GM18870 (cell line): ENCODE measurements at regions not wholly inside any gene's neighbourhood (a gene's known extent, or its start where the extent isn't known, plus 50 kb on each side); places are given as distances from the start of the nearest gene placed in this dataset.
A peak's percentile ranks its signal among the peaks of the same experiment; 100 is the strongest.

Experiments
- ATAC-seq: cut with Tn5 transposase; IDR thresholded peaks from one replicate; pipeline ENCODE4 v1.9.1; 2021; ENCODE audit warnings: moderate library complexity; ENCODE audit not compliant: unreplicated experiment

GRCh38 chr3:43892526-43892925 is 201.8 kb downstream of the ABHD5 start:
- ATAC-seq: peak; percentile 72

GRCh38 chr3:43893727-43894126 is 203.0 kb downstream of the ABHD5 start:
- no peak for ATAC-seq

DNA sequence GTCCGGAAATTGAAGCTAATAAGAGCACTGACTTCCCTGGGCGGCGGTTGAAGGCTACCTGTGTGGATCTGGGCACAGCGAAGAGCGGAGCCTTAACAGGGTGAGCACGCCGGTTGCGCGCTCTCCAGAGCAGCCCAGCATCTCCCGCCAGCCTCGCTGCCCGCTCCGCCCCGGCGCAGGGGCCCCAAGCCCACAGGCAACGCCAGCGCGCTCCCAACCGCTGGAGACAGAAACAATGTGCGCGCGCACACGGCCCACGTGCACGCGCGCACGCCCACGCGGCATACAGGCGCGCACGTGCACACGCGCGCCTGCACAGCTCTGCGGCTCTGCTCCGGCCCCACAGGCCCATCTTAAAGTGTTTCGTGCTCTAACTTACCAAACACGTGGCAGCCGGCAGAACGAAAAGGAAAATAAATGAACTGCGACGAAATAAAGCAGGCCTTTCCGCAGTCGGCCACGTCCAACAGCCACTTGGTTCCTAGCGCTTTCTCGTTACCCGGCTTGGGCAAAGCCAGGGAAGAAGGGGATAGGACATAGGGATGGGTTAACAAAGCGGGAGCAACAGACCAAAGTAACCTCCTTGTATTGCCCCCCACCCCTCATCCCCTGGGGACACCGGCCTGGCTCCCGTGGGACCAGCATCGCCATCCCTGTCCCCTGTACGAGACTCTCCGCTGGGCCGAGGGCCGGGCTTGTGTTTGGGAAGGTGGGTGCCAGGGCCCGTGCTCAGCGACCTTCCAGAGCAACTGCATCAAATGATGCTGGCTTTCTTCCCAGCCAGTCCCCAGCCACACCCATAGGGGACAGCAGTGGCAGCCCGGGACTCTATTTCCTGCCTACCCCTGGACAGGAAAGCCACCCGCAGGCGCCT is 203.7 kb downstream of the ABHD5 start:
- ATAC-seq: no peak

DNA sequence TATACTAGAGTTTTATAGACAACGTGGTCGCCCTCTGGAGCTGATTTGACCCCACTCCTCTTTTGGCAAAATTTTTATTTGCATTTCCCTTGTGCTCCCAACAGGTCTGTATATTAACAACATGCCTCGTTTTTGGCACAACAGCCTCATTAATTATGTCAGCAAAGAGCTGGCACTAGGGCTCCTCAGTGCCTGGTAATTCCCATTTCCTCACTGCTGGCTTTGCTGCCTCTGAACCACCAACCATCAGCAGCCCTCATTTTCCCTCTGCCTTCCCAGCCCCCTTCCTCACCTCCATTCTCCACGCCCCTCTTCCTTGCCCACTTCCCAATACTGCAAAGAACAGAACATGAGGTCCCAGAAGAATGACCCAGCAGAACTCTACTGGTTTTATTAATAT is 204.8 kb downstream of the ABHD5 start:
- ATAC-seq: no peak

- no peak for ATAC-seq
Measured at GRCh38 chr3:43902415-43902814, 211.7 kb downstream of the ABHD5 start.

DNA sequence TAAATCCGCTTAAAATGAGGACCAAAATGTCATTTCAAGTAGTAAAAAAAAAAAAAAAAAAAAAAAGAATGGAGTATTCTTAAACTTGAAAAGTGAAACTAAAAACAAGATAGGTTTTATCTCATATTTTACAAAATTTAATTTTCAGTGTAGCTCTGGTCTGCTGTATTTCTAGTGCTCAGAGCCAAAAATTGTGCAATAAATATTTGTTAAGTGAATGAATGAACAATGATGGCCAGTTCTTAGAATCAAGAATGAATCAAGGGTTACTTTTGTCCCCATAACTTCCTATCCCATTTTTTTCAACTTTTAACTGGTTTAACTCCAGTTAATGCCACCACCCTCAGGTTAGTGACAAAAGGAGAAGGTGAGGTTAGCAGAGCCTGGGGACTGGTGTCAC is 214.4 kb downstream of the ABHD5 start:
- ATAC-seq: no peak

DNA sequence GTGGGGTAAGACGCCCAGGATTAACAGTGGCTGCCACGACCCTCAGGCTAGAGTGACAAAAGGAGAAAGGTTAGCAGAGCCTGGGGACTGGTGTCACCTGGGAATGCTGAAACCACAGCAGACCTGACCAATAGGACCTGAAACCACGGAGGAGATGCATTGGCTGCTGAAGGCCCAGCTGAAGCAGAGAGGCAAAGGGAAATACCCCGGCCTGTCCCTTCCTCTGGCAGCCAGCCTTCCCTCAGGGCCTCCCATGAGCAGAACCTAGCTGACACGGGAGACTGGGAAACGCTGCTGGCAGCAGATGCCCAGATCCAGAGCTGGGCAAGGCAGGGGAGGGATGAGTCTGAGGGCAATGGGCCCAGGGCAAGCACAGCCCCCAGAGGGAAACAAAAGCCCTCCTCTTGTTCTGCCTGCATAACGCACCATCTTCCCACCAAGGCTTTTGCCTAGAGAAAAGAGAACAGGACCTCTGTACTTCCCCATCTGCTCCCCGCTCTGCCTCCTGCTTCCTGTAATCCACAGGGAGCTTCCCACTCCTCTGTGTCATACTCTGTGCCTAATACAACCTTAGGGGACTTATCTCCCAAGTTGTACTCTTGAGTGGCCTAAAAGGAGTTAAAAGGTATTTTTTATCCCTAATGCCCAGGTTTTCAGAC is 216.2 kb downstream of the ABHD5 start:
- no peak for ATAC-seq

DNA sequence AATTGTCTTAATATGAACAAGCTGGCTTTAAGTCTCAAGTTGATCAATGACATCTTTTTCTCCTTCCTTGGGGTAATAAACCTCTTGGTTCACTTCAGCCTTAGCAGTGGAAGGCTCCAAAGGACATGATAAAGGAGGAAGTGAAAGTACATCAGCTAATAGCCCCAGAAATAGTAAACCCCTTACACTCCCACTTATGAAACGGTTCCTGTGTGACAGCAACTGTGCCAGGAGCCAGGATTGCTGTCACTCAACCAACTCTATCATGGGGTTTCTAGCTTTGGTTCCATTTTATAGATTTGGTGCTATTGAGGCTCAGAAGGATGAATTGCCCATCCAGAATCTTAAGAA is 216.7 kb downstream of the ABHD5 start:
- peak; percentile 97 for ATAC-seq

DNA sequence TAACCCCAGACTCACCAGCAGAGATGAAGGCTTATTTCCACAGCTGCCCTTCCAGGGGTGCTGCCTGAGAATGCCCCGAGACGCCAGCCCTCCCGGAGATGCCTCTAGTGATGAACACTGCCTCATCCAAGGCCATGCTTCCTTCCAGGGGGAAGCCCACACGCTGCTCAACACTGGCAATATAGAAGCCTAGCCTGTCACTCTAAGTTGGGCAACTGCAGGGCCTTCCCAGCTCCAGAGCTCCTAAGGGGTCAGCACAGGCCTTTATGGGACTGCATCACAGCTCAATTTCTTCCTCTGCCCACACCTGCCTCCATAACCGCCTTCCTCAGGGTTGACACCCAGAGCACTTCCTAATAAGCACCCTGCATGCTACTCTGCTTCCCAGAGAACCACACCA is 217.7 kb downstream of the ABHD5 start:
- ATAC-seq: no peak

DNA sequence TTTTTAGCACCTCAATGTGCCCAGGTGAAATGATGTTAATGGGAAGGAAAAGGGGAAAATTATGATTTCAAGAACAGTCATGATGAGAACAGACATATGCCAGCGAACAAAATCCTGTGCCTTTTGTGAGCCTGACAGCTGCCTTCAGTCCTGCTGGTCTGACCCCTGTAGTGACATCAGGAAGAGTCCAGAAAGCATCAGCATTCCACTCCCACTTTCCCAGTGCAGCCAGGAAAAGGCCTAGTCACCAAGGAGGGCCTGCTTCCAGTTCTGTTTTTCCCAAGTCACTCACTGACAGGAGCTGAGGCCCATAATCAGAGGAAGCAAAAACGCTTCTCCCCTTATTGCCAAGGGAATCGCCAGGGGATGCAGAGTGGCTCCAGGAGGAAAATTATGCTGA is 218.4 kb downstream of the ABHD5 start:
- ATAC-seq: no peak

GRCh38 chr3:43910750-43911149 is 220.0 kb downstream of the ABHD5 start:
- no peak for ATAC-seq

GRCh38 chr3:43913036-43913948 is 222.6 kb downstream of the ABHD5 start:
- no peak for ATAC-seq

- ATAC-seq: no peak
Measured at GRCh38 chr3:43914269-43914668, 223.5 kb downstream of the ABHD5 start.

GRCh38 chr3:43915546-43915945 is 224.8 kb downstream of the ABHD5 start:
- no peak for ATAC-seq

- no peak for ATAC-seq
Measured at GRCh38 chr3:43917361-43917760, 226.6 kb downstream of the ABHD5 start.

- ATAC-seq: no peak
Measured at GRCh38 chr3:43919029-43919428, 228.3 kb downstream of the ABHD5 start.

- no peak for ATAC-seq
Measured at GRCh38 chr3:43921056-43921648, 230.4 kb downstream of the ABHD5 start.

DNA sequence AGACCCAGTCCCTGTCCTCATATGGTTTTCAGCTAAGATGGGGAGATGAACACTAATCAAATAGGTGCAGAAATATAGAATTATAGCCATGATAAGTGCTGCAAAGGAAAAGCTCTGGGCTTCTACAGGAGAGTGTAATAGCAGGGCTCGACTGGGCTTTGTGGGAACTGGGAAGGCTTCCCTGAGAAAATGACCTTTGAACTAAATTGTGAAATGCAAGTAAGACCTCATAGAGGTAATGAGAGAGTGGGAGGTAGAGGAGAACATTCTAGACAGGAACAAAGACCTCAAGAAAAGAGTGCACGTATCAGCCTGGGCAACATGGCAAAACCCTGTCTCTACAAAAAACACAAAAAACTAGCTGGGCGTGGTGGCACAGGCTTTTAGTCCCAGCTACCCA is 231.6 kb downstream of the ABHD5 start:
- ATAC-seq: no peak

DNA sequence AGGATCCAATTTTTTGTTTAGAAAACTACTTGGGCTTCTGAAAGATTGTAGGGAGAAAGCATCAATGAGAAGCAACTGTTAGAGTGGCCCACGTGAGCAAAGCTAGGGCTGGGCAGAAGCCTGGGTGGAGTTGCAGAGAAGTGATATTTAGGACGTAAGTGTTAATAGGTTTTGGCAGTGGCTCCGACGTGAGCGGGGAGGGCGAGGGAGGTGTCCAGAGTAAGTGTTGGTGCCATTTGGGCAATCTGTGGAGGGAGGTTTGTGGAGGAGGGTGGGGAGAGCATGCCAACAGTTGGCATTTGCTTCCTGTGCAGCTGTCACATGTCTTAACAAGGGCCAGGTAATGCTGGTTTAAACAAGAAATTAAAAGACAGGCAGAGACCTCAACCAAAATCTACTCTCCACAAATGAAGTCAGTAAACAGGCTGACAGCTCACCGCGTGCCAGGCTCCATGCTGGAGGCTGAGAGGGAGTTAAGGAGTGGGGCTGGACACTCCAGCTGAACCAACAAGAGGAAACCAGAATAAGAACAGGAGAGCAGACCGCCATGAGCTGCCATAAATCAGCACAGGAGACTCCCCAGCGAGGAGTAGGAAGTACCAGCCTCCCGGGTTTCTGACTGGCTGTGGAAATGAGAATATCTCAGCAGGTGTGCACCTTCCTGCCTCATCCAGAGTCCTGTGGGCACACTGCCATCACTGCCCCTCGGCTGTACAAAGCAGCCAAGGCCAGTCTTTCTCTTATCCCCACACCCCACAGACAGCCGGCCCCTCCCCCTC is 232.6 kb downstream of the ABHD5 start:
- ATAC-seq: no peak

DNA sequence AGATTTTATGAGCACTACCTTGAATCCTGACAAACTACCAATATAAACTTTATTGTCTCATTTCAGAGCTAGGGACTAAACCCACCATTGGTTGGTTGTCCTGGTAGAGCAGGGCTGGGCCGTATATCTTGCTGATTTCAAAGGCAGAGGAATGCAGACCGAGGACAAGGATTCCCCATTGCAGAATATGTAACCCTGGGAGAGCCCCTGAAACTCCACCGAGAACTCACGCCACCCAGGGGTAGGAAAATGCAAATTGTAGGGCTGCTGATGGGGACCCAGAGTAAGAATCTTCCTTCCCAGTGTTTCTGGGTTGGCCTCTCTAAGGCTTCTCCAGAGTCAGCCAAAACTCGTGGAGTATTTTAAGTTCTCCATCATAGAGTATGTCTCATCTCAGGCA is 235.3 kb downstream of the ABHD5 start:
- no peak for ATAC-seq
